Keratinocyte (primary cell): ENCODE measurements at regions not wholly inside any gene's neighbourhood (a gene's known extent, or its start where the extent isn't known, plus 50 kb on each side); places are given as distances from the start of the nearest gene placed in this dataset.

Source experiments
- DNase-seq: peaks from one replicate; pipeline ENCODE4 v3.0.0-alpha.2; 2011; ENCODE audit warnings: low read depth, missing footprints, low spot score
- FAIRE-seq: peaks from 2 replicates; lab custom pipeline; 2011; peaks lifted over from hg19 to GRCh38; lab: Jason Lieb, UNC
- H2AFZ ChIP-seq: 2 replicates; pipeline ENCODE4 v1.6.0; 2012; ENCODE audit warnings: low read length, control low read depth, inconsistent platforms; ENCODE audit not compliant: control insufficient read depth
- H3K27ac ChIP-seq: 2 replicates; pipeline ENCODE4 v1.5.1; 2011; ENCODE audit warnings: low read length; ENCODE audit not compliant: control insufficient read depth, insufficient read depth
- H3K27me3 ChIP-seq: 3 replicates; pipeline ENCODE4 v1.6.0; 2011; ENCODE audit warnings: low read length; ENCODE audit not compliant: control insufficient read depth, insufficient read depth; ENCODE audit errors: extremely low read depth
- H3K36me3 ChIP-seq, 2 experiments: 2 replicates in 1 of 2; 3 replicates in 1 of 2; pipeline ENCODE4 v1.5.1; 2011; ENCODE audit warnings: low read length in 2 of 2, mild to moderate bottlenecking in 1 of 2; ENCODE audit not compliant: control insufficient read depth in 2 of 2, insufficient read depth in 2 of 2; ENCODE audit errors: extremely low read depth in 1 of 2
- H3K4me1 ChIP-seq: 3 replicates; pipeline ENCODE4 v1.5.1; 2011; ENCODE audit warnings: low read length; ENCODE audit not compliant: control insufficient read depth, insufficient read depth; ENCODE audit errors: extremely low read depth
- H3K4me2 ChIP-seq: 3 replicates; pipeline ENCODE4 v1.6.0; 2011; ENCODE audit warnings: low read depth, low read length; ENCODE audit not compliant: control insufficient read depth, insufficient read depth; ENCODE audit errors: extremely low read depth
- H3K4me3 ChIP-seq, 3 experiments: fragments of 200-600 bp in 1 of 3; sonication (generic) in 1 of 3; 2 replicates in 2 of 3; 3 replicates in 1 of 3; pipeline ENCODE4 v1.5.1; 2011 to 2016; ENCODE audit warnings: low read length in 3 of 3, mild to moderate bottlenecking in 3 of 3, control low read depth in 2 of 3, inconsistent platforms in 1 of 3, low read depth in 1 of 3, mixed read lengths in 1 of 3, mixed run types in 1 of 3, moderate library complexity in 1 of 3; ENCODE audit not compliant: control insufficient read depth in 2 of 3, insufficient read depth in 2 of 3; ENCODE audit errors: extremely low read depth in 1 of 3
- H3K79me2 ChIP-seq: 2 replicates; pipeline ENCODE4 v1.6.0; 2012; ENCODE audit warnings: low read length; ENCODE audit not compliant: control insufficient read depth, insufficient read depth
- H3K9ac ChIP-seq: 3 replicates; pipeline ENCODE4 v1.6.0; 2011; ENCODE audit warnings: low read length; ENCODE audit not compliant: control insufficient read depth, insufficient read depth; ENCODE audit errors: extremely low read depth
- H3K9me1 ChIP-seq: 3 replicates; pipeline ENCODE4 v1.6.0; 2011; ENCODE audit warnings: low read length; ENCODE audit not compliant: control insufficient read depth, insufficient read depth; ENCODE audit errors: extremely low read depth
- H3K9me3 ChIP-seq: 2 replicates; pipeline ENCODE4 v1.5.1; 2012; ENCODE audit warnings: low read depth, low read length; ENCODE audit not compliant: control insufficient read depth
- H4K20me1 ChIP-seq: 3 replicates; pipeline ENCODE4 v1.6.0; 2011; ENCODE audit warnings: low read length; ENCODE audit not compliant: control insufficient read depth, insufficient read depth; ENCODE audit errors: extremely low read depth
- EZH2 ChIP-seq: IDR thresholded peaks from one replicate; pipeline ENCODE4 v1.6.1; 2012; ENCODE audit warnings: inconsistent platforms, mild to moderate bottlenecking, low read length, moderate library complexity
- dilution Hi-C: fragments of 300-500 bp; cut with MboI; formaldehyde crosslinking; loops from one replicate; pipeline ENCODE4 v1.7.0; 2020; ENCODE audit warnings: low sequenced_read_pairs; ENCODE audit not compliant: extremely low pct_ligation_motif_present
- TF ChIP-seq, protein P1 (sequence below), 3 experiments: IDR thresholded peaks in 1 of 3; conservative IDR thresholded peaks in 1 of 3; optimal IDR thresholded peaks in 1 of 3; 2 replicates in 2 of 3; 3 replicates in 1 of 3; pipeline versions ENCODE3 to v1.5.1; 2011; ENCODE audit warnings: low read length in 3 of 3, mild to moderate bottlenecking in 3 of 3, moderate library complexity in 2 of 3, control low read depth in 1 of 3, inconsistent platforms in 1 of 3; ENCODE audit not compliant: insufficient read depth in 2 of 3; ENCODE audit errors: extremely low read depth in 1 of 3

GRCh38 chr11:91591021-91591420 lies 633.6 kb upstream of the FAT3 start:
- Histone ChIP-seq H4K20me1 (no peaks in the 10 kb centered on the region), H3K9me3 (no peaks in the 10 kb centered on the region), H3K9ac (no peak overlapping the region), H3K36me3 (no peaks in the 10 kb centered on the region), H3K9me1 (no peaks in the 10 kb centered on the region), H3K4me3 (no peak overlapping the region), H2AFZ (no peak overlapping the region), H3K4me1 (no peaks in the 10 kb centered on the region), H3K27me3 (no peaks in the 10 kb centered on the region), H3K4me2 (no peak overlapping the region), H3K27ac (no peak overlapping the region), H3K79me2 (no peaks in the 10 kb centered on the region)
- dilution Hi-C loops, result no loop called here
- TF ChIP-seq EZH2, result no peak
- TF ChIP-seq, protein P1, sequence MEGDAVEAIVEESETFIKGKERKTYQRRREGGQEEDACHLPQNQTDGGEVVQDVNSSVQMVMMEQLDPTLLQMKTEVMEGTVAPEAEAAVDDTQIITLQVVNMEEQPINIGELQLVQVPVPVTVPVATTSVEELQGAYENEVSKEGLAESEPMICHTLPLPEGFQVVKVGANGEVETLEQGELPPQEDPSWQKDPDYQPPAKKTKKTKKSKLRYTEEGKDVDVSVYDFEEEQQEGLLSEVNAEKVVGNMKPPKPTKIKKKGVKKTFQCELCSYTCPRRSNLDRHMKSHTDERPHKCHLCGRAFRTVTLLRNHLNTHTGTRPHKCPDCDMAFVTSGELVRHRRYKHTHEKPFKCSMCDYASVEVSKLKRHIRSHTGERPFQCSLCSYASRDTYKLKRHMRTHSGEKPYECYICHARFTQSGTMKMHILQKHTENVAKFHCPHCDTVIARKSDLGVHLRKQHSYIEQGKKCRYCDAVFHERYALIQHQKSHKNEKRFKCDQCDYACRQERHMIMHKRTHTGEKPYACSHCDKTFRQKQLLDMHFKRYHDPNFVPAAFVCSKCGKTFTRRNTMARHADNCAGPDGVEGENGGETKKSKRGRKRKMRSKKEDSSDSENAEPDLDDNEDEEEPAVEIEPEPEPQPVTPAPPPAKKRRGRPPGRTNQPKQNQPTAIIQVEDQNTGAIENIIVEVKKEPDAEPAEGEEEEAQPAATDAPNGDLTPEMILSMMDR (optimal IDR thresholded peaks at IDR 0.05 in 1 of 3, IDR thresholded peaks at IDR 0.05 in 1 of 3, conservative IDR thresholded peaks at IDR 0.05 in 1 of 3; ENCODE audit: extremely low read depth in 1 of 3, insufficient read depth in 2 of 3, low read length in 3 of 3), result no peak
- DNase-seq, result no peak
- FAIRE-seq, result no peak

- dilution Hi-C loops, result no loop called here
- Histone ChIP-seq H3K9ac (no peak overlapping the region), H3K27me3 (no peaks in the 10 kb centered on the region), H3K4me3 (no peak overlapping the region), H4K20me1 (no peaks in the 10 kb centered on the region), H3K79me2 (no peaks in the 10 kb centered on the region), H3K4me1 (no peaks in the 10 kb centered on the region), H3K9me1 (no peaks in the 10 kb centered on the region), H3K27ac (no peak overlapping the region), H3K36me3 (no peaks in the 10 kb centered on the region), H3K4me2 (no peak overlapping the region), H3K9me3 (no peaks in the 10 kb centered on the region), H2AFZ (no peak overlapping the region)
- DNase-seq (no peak), FAIRE-seq (no peak)
- TF ChIP-seq, protein P1 (optimal IDR thresholded peaks at IDR 0.05 in 1 of 3, IDR thresholded peaks at IDR 0.05 in 1 of 3, conservative IDR thresholded peaks at IDR 0.05 in 1 of 3; ENCODE audit: extremely low read depth in 1 of 3, insufficient read depth in 2 of 3, low read length in 3 of 3), result no peak
- no peak for TF ChIP-seq EZH2
Measured at GRCh38 chr11:91587131-91587530, 637.5 kb upstream of the FAT3 start.
